Activated T-helper 1 cell treated with anti-CD3 and anti-CD28 coated beads, Interleukin-2, amount 50 U/mL, for 16 hours (primary cell): ENCODE measurements at regions not wholly inside any gene's neighbourhood (a gene's known extent, or its start where the extent isn't known, plus 50 kb on each side); places are given as distances from the start of the nearest gene placed in this dataset.
"Not testable (repeated sequence)": the region's sequence is repeated elsewhere in the genome, so short reads cannot be mapped to it uniquely, and the experiment has no call there.

Experiments used
- DNase-seq, 2 donors: peaks; one replicate each; pipeline ENCODE4 v3.0.0-alpha.2; 2020; ENCODE audit warnings: low read depth in 1 of 2, low spot score in 1 of 2

GRCh38 chr1:88579598-88579997 lies 104.5 kb upstream of the PKN2 start:
- no peak for DNase-seq

DNA sequence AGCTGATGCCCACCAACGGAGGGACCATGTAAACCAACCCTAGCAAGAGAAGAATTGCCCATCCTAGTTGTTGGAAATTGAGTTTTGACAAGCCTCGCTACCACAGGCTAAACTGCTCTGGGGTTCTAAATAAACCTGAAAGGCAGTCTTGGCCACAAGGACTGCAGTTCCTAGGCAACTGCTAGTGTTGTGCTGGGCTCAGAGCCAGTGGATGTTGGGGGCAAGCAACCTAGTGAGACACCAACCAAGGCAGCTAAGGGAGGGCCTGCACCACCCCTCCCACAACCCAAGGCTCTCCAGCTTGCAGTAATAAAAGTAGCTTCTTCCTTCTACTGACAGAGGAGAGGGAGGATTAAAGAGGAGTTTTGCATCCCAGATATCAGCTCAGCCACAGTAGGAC lies 102.4 kb upstream of the PKN2 start:
- no peak for DNase-seq

- DNase-seq: no peak
Measured at GRCh38 chr1:88593358-88593757, 90.7 kb upstream of the PKN2 start.

GRCh38 chr1:88595355-88596002 lies 88.6 kb upstream of the PKN2 start:
- no peak for DNase-seq

DNA sequence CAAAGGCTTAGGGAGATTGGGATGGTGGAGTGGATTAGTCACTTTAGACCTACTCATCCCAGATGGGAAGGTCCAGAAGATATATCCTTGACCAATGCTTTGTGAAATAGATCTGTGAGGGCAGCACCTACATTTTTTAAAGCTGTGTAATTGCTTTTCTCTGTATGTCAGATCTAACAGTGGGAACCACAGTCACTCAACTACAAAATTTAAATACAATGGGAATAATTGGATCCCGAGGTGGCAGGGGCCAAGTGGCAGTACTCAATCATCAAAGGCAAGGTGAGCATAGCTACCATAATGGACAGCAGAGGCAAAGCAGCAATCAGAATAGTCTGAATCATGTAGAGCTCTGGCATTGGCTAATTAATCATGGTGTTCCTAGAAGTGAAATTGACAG lies 86.1 kb upstream of the PKN2 start:
- not testable (repeated sequence) for DNase-seq

- DNase-seq: no peak
Measured at GRCh38 chr1:88608139-88608943, 75.7 kb upstream of the PKN2 start.

DNA sequence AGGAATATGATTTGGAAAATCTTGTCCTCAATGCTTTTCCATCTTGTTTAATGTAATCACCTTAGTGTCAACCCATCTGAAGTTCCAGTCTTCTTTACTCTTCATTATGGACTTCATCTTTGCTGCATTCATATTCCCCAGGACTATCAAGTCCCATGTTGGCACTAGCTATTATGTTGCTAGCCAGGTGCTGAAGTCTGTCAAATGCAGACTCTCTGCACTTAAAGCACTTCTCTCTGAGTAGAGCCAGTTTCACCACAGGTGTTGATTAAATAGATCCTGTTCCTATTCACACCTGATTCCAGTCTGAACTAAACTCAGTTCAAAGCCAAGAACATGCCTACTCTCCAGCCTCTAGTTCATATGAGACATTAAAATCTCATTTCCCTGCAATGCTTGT lies 75.0 kb upstream of the PKN2 start:
- no peak for DNase-seq

GRCh38 chr1:88610687-88611086 lies 73.4 kb upstream of the PKN2 start:
- no peak for DNase-seq

GRCh38 chr1:88612292-88612691 lies 71.8 kb upstream of the PKN2 start:
- no peak for DNase-seq

- DNase-seq: no peak
Measured at GRCh38 chr1:88612773-88613172, 71.3 kb upstream of the PKN2 start.

DNA sequence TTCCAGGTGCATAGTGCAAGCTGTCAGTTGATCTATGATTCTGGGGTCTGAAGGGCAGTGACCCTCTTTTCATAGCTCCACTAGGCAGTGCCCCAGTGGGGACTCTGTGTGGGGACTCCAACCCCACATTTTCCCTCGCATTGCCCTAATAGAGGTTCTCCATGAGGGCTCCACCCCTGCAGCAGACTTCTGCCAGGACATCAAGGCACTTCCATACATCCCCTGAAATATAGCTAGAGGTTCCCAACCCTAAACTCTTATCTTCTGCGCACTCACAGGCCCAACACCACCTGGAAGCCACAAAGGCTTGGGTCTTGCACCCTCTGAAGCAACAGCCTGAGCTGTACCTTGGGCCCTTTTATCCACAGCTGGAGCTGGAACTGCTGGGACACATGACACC lies 65.7 kb upstream of the PKN2 start:
- no peak for DNase-seq

DNA sequence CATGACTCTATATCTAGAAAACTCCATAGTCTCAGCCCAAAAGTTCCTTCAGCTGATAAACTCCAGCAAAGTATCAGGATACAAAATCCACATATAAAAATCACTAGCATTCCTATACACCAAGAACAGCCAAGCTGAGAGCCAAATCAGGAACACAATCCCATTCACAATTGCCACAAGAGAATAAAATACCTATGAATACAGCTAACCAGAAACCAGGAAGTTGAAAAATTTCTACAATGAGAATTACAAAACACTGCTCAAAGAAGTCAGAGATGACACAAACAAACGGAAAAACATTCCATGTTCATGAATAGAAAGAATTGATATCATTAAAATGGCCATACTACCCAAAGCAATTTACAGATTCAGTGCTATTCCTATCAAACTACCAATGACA lies 61.0 kb upstream of the PKN2 start:
- not testable (repeated sequence) for DNase-seq
